ENCODE measurements at regions not wholly inside any gene's neighbourhood (a gene's known extent, or its start where the extent isn't known, plus 50 kb on each side); places are given as distances from the start of the nearest gene placed in this dataset.

- no peak for DNase-seq (ENCODE audit: extremely low spot score)
- POLR2A ChIA-PET = no interaction called here
- CTCF ChIA-PET = interaction anchor here (0.7 to 1.5 kb wide), 5 partner anchors 14 to 168 kb away, joined by 3 to 4 read pairs (median 4); no protein-coding TSS in a partner anchor
Measured at GRCh38 chr7:95693551-95694333, 78.6 kb upstream of the DYNC1I1 start.

GRCh38 chr7:95691464-95691863, 80.9 kb upstream of the DYNC1I1 start:
- ChIA-PET CTCF (interaction anchor here (0.8 to 7.8 kb wide), 17 partner anchors 9 to 1255 kb away, joined by 3 to 240 read pairs (median 7); no protein-coding TSS in a partner anchor), POLR2A (no interaction called here)
- TF ChIP-seq CTCF (IDR thresholded peaks at IDR 0.05; ENCODE audit: control extremely low read depth, extremely low read depth, low read depth, missing control alignments) = no peak
- DNase-seq (ENCODE audit: extremely low spot score) = no peak

More at GRCh38 chr7:95693551-95694333, 78.6 kb upstream of the DYNC1I1 start:
- TF ChIP-seq CTCF (IDR thresholded peaks at IDR 0.05; ENCODE audit: control extremely low read depth, extremely low read depth, low read depth, missing control alignments) = no peak

- ChIA-PET CTCF (interaction anchor here (0.6 to 7.8 kb wide), 36 partner anchors 8 to 1254 kb away, joined by 3 to 240 read pairs (median 4); no protein-coding TSS in a partner anchor), POLR2A (interaction anchor here (0.7 kb wide), 1 partner anchor 174 kb away, joined by 4 read pairs; no protein-coding TSS in a partner anchor)
- peak; percentile 13 for DNase-seq (ENCODE audit: extremely low spot score)
- TF ChIP-seq CTCF (IDR thresholded peaks at IDR 0.05; ENCODE audit: control extremely low read depth, extremely low read depth, low read depth, missing control alignments) = peak; percentile 51
Measured at GRCh38 chr7:95690367-95690947, 81.9 kb upstream of the DYNC1I1 start.

GRCh38 chr7:95688931-95689495, 83.3 kb upstream of the DYNC1I1 start:
- no peak for DNase-seq (ENCODE audit: extremely low spot score)
- CTCF ChIA-PET = interaction anchor here (0.9 to 7.8 kb wide), 15 partner anchors 11 to 1253 kb away, joined by 4 to 240 read pairs (median 10); no protein-coding TSS in a partner anchor
- POLR2A ChIA-PET = no interaction called here
- TF ChIP-seq CTCF (IDR thresholded peaks at IDR 0.05; ENCODE audit: control extremely low read depth, extremely low read depth, low read depth, missing control alignments) = no peak

- DNase-seq (ENCODE audit: extremely low spot score) = no peak
- CTCF ChIA-PET = interaction anchor here (0.7 to 7.8 kb wide), 18 partner anchors 9 to 1238 kb away, joined by 3 to 240 read pairs (median 4); no protein-coding TSS in a partner anchor
- POLR2A ChIA-PET = no interaction called here
- TF ChIP-seq CTCF (IDR thresholded peaks at IDR 0.05; ENCODE audit: control extremely low read depth, extremely low read depth, low read depth, missing control alignments) = peak; percentile 39
Measured at GRCh38 chr7:95687759-95688343, 84.5 kb upstream of the DYNC1I1 start.

- no peak for DNase-seq (ENCODE audit: extremely low spot score)
- CTCF ChIA-PET = interaction anchor here (0.7 to 7.8 kb wide), 17 partner anchors 8 to 437 kb away, joined by 3 to 240 read pairs (median 6); no protein-coding TSS in a partner anchor
- POLR2A ChIA-PET = interaction anchor here (0.8 kb wide), 1 partner anchor 141 kb away, joined by 6 read pairs; no protein-coding TSS in a partner anchor
- peak; percentile 20 for TF ChIP-seq CTCF (IDR thresholded peaks at IDR 0.05; ENCODE audit: control extremely low read depth, extremely low read depth, low read depth, missing control alignments)
Measured at GRCh38 chr7:95686109-95686508, 86.2 kb upstream of the DYNC1I1 start.

Data from GM10248 (cell line).